Small intestine (tissue), 7 donors: ENCODE measurements at regions not wholly inside any gene's neighbourhood (a gene's known extent, or its start where the extent isn't known, plus 50 kb on each side); places are given as distances from the start of the nearest gene placed in this dataset.

Experiments used
- DNase-seq, 2 donors: peaks; one replicate each; pipeline versions ENCODE4 v3.0.0 to v3.0.0-alpha.2; 2013
- FAIRE-seq: peaks from 2 replicates; lab custom pipeline; 2012; peaks lifted over from hg19 to GRCh38; lab: Jason Lieb, UNC
- H3K27ac ChIP-seq, 3 donors: one replicate each; pipeline ENCODE4 v1.5.1; 2013; ENCODE audit warnings: low read length in 2 of 3, mild to moderate bottlenecking in 2 of 3, control low read depth in 1 of 3, inconsistent platforms in 1 of 3, low read depth in 1 of 3, moderate library complexity in 1 of 3
- H3K27me3 ChIP-seq, 3 donors: one replicate each; pipeline ENCODE4 v1.6.1; 2013; ENCODE audit warnings: low read length in 3 of 3, inconsistent platforms in 1 of 3; ENCODE audit not compliant: control insufficient read depth in 3 of 3, insufficient read depth in 3 of 3
- H3K36me3 ChIP-seq, 3 donors: one replicate each; pipeline ENCODE4 v1.6.1; 2013; ENCODE audit warnings: low read length in 3 of 3, inconsistent platforms in 1 of 3, low read depth in 1 of 3, mild to moderate bottlenecking in 1 of 3, moderate library complexity in 1 of 3; ENCODE audit not compliant: control insufficient read depth in 3 of 3, insufficient read depth in 2 of 3
- H3K4me1 ChIP-seq, 3 donors: one replicate each; pipeline ENCODE4 v1.6.1; 2013; ENCODE audit warnings: low read length in 2 of 3, inconsistent platforms in 1 of 3, low read depth in 1 of 3, mild to moderate bottlenecking in 1 of 3, moderate library complexity in 1 of 3; ENCODE audit not compliant: control insufficient read depth in 3 of 3, insufficient read depth in 2 of 3
- H3K4me3 ChIP-seq, 3 donors: one replicate each; pipeline ENCODE4 v1.5.1; 2013; ENCODE audit warnings: low read length in 3 of 3, control low read depth in 1 of 3, inconsistent platforms in 1 of 3, low read depth in 1 of 3, mild to moderate bottlenecking in 1 of 3, moderate library complexity in 1 of 3
- H3K9me3 ChIP-seq, 2 donors: one replicate each; pipeline ENCODE4 v1.6.1; 2013; ENCODE audit warnings: low read depth in 1 of 2, low read length in 1 of 2; ENCODE audit not compliant: control insufficient read depth in 2 of 2, insufficient read depth in 1 of 2
- WGBS, 3 donors: extraction: QIAGEN DNeasy Blood & Tissue Kit; methylation state at CpG; one replicate each; pipeline ENCODE4 v1.1.7; 2013; 5-methylcytosine and 5-hydroxymethylcytosine counted together
- donor health status: healthy with polysubstance abuse.
- donor health status: control.
- donor health status: control.
- donor health status: Bipolar disorder and iron deficiency.
- donor health status: healthy.

DNA sequence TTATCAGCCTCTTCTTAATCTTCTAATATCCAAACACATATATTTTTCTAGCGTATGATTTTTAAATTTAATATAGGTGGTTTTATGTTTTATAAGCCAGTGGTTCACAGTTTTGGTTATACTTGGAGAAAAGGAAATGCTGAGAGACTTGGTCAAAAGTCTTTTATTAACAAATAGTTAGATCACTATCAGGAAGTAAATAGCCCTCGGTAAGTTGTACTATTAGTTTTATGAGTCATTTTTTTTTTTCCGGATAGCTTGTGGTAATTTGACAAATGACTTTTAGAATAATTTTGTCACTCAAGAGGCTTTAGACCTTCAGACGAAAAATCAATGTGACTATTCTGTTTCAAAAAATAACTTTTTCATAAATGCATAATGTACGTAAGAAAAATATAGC, 232.2 kb upstream of the ROBO1 start:
- DNase-seq (no peak), FAIRE-seq (no peak)
- Histone ChIP-seq H3K27me3 (no peaks in the 10 kb centered on the region), H3K9me3 (peaks cover 0 to 8% of the 10 kb centered on the region in 2 donors), H3K4me3 (no peak overlapping the region), H3K4me1 (no peaks in the 10 kb centered on the region), H3K27ac (no peak overlapping the region), H3K36me3 (no peaks in the 10 kb centered on the region)
- 49 to 75% (median 66%) methylated on average over 5 of the region's 5 CpGs for WGBS, 3 donors

GRCh38 chr3:79994397-79994796, 226.6 kb upstream of the ROBO1 start:
- H3K36me3 ChIP-seq = no peaks in the 10 kb centered on the region
- FAIRE-seq (no peak), DNase-seq (no peak)
- H3K27ac ChIP-seq = no peak overlapping the region
- no peaks in the 10 kb centered on the region for H3K4me1 ChIP-seq
- 62 to 70% (median 62%) methylated on average over 2 of the region's 2 CpGs for WGBS, 3 donors
- H3K27me3 ChIP-seq = no peaks in the 10 kb centered on the region
- no peaks in the 10 kb centered on the region for H3K9me3 ChIP-seq
- H3K4me3 ChIP-seq = no peak overlapping the region

- 65 to 74% (median 71%) methylated on average over 3 of the region's 3 CpGs for WGBS, 3 donors
- no peaks in the 10 kb centered on the region for H3K9me3 ChIP-seq
- FAIRE-seq (no peak), DNase-seq (no peak)
- no peaks in the 10 kb centered on the region for H3K4me1 ChIP-seq
- no peaks in the 10 kb centered on the region for H3K36me3 ChIP-seq
- no peak overlapping the region for H3K27ac ChIP-seq
- H3K4me3 ChIP-seq = no peak overlapping the region
- no peaks in the 10 kb centered on the region for H3K27me3 ChIP-seq
Observed at GRCh38 chr3:79986338-79986737, 218.5 kb upstream of the ROBO1 start.

DNA sequence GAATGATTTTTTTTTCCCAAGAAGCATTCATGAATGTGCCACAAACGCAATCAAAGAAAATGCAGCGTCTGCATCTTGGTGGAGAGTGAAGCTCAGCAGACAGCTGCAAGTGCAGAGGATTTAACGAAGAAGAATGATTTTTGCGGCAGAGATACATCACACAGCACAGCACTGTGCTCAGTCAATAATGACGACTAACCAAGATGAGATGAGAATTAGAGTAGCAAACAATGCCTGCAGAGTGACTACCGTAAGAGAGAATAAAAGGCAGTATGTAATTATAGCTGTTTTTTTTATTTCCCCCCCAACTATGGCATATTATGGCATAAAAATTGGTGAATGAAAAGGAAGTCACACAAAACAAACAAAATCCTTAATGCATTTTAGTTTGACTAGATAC, 218.0 kb upstream of the ROBO1 start:
- DNase-seq (no peak), FAIRE-seq (no peak)
- Histone ChIP-seq H3K9me3 (no peaks in the 10 kb centered on the region), H3K4me3 (no peak overlapping the region), H3K27ac (no peak overlapping the region), H3K4me1 (no peaks in the 10 kb centered on the region), H3K36me3 (no peaks in the 10 kb centered on the region), H3K27me3 (no peaks in the 10 kb centered on the region)
- 79 to 85% (median 82%) methylated on average over 6 of the region's 6 CpGs for WGBS, 3 donors

- Histone ChIP-seq H3K27ac (no peak overlapping the region), H3K4me3 (no peak overlapping the region), H3K36me3 (no peaks in the 10 kb centered on the region), H3K27me3 (no peaks in the 10 kb centered on the region), H3K4me1 (no peaks in the 10 kb centered on the region), H3K9me3 (no peaks in the 10 kb centered on the region)
- DNase-seq = no peak
- FAIRE-seq = no peak
- 46 to 56% (median 50%) methylated on average over 1 of the region's 1 CpG for WGBS, 3 donors
Observed at GRCh38 chr3:79983118-79983517, 215.3 kb upstream of the ROBO1 start.

DNA sequence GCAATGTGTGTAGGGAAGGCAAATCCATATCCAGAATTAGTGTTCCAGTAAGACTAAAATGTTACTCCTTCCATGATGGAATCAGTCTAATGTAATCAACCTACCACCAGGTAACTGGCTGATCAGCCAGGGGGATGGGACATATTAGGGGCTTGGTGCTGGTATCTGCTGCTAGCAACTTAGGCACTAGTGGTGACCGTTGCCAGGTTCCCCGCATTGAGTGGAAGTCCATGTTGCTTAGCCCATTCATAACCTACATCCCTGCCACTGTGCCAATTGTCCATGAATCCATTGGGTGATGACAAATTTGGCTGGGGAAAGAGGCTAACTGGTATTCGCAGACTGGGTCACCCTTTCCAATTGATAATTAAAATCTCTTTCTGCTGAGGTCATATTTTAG, 212.2 kb upstream of the ROBO1 start:
- 84 to 91% (median 86%) methylated on average over 3 of the region's 3 CpGs for WGBS, 3 donors
- DNase-seq = no peak
- Histone ChIP-seq H3K4me1 (no peaks in the 10 kb centered on the region), H3K36me3 (no peaks in the 10 kb centered on the region), H3K27ac (no peak overlapping the region), H3K27me3 (no peaks in the 10 kb centered on the region), H3K4me3 (no peak overlapping the region), H3K9me3 (no peaks in the 10 kb centered on the region)
- FAIRE-seq = no peak

DNA sequence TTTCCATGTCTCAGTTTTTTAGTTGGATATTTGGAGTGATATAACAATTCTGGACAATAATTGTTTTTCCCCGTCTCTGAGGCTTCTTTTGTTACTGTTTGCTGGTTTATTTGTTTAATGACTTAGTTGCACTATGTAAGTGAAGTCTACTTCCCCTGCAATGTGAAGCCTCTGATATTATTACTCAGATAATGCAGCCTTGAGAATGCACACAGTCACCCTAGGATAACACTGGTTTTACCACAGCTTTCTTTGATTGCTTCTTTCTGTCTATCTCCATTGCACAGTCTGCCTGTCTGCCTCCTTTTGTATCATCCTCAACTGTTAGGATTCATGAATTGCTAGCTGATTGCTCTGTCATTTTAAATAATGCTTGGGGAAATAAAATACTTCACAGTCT, 208.7 kb upstream of the ROBO1 start:
- H3K4me3 ChIP-seq = no peak overlapping the region
- H3K9me3 ChIP-seq = no peaks in the 10 kb centered on the region
- H3K36me3 ChIP-seq = no peaks in the 10 kb centered on the region
- FAIRE-seq = no peak
- H3K27ac ChIP-seq = no peak overlapping the region
- H3K27me3 ChIP-seq = no peaks in the 10 kb centered on the region
- H3K4me1 ChIP-seq = no peaks in the 10 kb centered on the region
- DNase-seq = no peak
- WGBS, 3 donors = 72 to 90% (median 78%) methylated on average over 1 of the region's 1 CpG

- no peaks in the 10 kb centered on the region for H3K27me3 ChIP-seq
- no peaks in the 10 kb centered on the region for H3K36me3 ChIP-seq
- WGBS, 3 donors = 72 to 82% (median 80%) methylated on average over 5 of the region's 5 CpGs
- H3K4me1 ChIP-seq = no peaks in the 10 kb centered on the region
- DNase-seq (no peak), FAIRE-seq (no peak)
- no peak overlapping the region for H3K4me3 ChIP-seq
- no peaks in the 10 kb centered on the region for H3K9me3 ChIP-seq
- H3K27ac ChIP-seq = no peak overlapping the region
Observed at GRCh38 chr3:79973917-79974595, 206.3 kb upstream of the ROBO1 start.

- DNase-seq (no peak), FAIRE-seq (no peak)
- Histone ChIP-seq H3K4me3 (no peak overlapping the region), H3K4me1 (no peaks in the 10 kb centered on the region), H3K36me3 (no peaks in the 10 kb centered on the region), H3K27me3 (no peaks in the 10 kb centered on the region), H3K9me3 (no peaks in the 10 kb centered on the region), H3K27ac (no peak overlapping the region)
- WGBS, 3 donors = 80 to 92% (median 81%) methylated on average over 1 of the region's 1 CpG
Observed at GRCh38 chr3:79973482-79973881, 205.7 kb upstream of the ROBO1 start.
